HUDEP-2 (cell line): ENCODE measurements at regions not wholly inside any gene's neighbourhood (a gene's known extent, or its start where the extent isn't known, plus 50 kb on each side); places are given as distances from the start of the nearest gene placed in this dataset.
"Not testable (repeated sequence)": the region's sequence is repeated elsewhere in the genome, so short reads cannot be mapped to it uniquely, and the experiment has no call there.

ENCODE experiments used
- DNase-seq, 76 experiments: peaks; one replicate each; lab custom pipeline; 2025; ENCODE audit not compliant: unreplicated experiment in 76 of 76; lab: John Stamatoyannopoulos, UW

DNA sequence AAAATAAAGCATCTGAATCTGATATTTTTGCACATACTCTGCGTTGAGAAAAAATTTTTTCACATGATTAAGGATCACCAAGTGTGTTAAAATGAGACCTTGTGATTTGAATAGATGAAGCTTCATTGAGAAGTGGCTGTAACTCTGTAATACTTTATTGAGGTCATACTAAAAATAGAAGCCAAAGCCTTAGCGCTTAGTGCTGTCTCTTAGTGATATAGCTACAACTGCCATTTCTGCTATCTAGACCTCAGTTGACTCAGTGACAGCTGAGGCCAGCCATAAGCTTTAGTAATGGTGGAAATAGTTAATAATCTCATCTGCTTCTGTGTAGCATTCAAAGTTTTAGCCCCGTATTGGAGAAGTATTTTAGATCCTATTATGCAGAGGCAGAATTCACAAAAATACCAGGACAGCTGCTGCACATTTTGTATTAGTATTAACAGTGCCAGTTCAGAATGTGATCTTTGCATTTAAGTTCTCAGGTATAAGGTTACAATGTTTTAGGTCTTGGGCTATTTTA is 107.4 kb upstream of the SGCD start:
- DNase-seq = no peak

DNA sequence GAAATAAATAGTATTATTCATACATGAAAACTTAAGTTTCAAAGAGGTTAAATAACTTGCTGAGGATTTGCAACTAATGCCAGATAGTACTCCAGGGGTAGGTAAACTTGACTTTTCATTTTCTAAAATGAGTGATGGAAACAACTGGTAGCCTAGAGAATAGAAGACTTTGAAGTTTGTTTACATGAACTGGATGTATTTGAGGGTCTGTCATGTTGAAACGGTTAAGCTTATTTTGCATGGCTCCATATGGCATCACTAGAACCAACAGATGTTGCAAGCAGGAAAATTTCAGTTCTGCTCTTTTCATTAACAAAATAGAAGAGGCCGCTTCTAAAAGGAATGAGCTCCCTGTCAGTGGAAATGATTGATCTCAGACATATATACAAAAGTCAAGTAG is 105.1 kb upstream of the SGCD start:
- no peak for DNase-seq

DNA sequence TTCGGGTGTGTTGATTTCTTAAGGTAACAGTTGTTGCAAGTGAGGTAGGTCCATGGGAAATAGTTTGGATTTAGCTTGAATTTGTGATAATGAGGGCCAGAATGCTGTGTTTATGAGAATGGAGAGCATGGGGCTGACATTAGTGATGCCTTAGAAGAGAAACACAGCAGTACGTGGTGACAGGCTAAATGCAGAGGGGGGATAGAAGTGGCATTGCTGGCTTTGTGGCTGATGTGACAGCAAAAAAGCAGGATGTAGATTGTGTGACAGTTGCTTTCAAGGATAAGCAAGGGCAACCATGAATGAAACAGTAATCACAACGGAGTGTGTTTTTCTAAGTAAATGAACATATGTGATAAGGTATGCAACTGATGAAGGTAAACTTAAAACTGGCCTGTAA is 103.4 kb upstream of the SGCD start:
- DNase-seq = no peak

DNA sequence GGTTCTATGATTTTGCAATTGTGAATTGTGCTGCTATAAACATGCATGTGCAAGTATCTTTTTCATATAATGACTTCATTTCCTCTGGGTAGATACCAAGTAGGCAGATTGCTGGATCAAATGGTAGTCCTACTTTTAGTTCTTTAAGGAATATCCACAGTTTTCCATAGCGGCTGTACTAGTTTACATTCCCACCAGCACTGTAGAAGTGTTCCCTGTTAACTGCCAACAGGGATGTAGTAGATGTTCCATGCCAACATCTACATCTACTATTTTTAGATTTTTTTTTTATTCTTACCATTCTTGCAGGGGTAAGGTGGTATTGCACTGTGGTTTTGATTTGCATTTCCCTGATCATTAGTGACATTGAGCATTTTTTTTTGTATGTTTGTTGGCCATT is 100.5 kb upstream of the SGCD start:
- not testable (repeated sequence) for DNase-seq

DNA sequence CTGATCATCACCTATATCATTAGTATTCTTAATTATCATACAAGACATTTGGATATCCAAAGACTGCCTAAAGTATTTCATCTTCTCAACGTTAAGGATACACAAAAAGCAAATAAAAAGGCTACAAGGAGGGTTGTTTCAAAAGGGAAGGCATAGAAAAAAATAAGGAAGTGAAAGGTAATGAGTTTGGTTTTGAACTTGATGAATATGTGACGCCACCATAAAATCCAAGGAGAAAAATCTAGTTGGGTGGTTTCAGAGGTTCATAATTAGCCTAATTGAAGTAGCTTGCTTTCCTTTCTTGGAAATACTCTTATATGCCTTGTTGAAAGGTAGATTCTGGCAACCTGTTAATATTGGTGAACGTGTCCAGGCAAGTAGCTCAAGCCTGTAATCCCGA is 96.1 kb upstream of the SGCD start:
- no peak for DNase-seq

DNA sequence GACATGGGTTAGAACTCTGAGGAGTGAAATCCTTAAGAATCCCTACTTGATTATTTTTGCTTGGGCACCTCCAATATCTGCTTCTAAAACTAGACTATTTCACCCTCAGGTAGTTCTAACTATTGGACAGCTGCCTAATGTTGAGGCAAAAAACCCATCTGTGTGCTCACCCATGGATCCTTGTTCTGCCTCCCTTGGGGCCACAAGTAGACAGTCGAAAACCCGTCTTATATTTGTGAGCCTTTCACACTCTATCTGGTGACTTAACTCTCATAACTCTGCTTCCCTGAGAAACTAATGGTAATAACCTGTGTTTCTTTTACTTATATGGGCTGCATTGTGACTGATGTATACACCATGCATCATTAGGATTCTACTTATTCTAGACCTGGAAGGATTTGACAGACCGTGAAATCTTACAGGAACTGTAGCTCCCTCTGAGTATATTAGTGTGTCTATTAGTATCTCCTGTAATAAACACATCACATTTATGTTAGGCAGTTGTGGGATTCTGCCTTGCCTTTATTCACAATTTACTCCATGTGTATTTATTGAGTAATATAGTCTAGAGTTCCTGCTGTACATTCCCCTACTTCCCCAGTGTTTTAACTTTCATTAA is 94.6 kb upstream of the SGCD start:
- no peak for DNase-seq

DNA sequence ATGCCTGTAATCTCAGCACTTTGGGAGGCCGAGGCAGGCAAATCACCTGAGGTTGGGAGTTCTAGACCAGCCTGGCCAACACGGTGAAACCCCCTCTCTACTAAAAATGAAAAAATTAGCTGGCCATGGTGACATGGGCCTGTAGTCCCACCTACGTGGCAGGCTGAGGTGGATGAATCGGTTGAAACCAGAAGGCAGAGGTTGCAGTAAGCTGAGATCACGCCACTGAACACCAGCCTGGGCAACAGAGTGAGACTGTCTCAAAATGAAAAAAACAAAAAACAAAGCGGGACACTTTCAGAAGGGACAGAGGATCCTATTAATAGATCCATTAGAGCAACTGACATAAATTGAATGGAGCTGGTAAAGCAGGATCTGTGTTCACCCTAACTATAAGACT is 89.6 kb upstream of the SGCD start:
- no peak for DNase-seq

DNA sequence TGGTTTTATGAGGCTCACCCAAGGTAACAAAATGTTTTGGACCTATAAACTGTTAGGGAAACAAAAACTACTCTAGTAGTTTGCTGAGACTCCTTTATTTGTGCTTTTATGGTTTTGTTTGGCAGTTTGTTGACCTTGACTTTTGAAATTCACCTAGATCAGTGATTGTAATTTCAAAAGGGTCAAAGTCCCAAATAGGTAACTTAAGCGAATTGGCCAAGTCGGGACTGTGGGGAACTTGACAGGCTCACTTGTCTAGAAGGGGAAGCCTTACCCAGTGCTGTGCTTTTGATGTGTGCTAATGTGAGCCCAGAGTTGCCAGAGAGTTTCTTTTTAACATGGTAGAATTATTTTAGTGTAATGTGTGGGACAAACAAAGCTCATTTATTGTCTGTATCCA is 87.2 kb upstream of the SGCD start:
- DNase-seq = no peak

DNA sequence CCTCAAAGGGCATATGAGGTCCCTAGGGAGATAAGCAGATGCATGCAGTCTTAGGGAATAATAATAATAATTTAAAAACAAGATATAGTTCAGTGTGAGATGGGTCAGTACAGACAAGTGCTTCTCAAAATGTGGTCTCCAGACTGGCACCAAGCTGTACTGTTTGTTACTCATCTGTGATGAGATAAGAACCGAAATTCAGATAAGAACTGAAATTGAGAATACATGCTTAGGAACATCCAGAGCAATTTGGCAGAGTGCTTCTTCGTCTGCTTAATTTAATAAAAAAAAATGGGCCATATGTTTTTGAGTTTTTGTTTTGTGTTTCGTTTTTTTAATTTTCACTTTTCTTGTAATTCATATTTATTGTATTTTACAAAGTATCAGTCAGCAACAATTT is 86.5 kb upstream of the SGCD start:
- no peak for DNase-seq

DNA sequence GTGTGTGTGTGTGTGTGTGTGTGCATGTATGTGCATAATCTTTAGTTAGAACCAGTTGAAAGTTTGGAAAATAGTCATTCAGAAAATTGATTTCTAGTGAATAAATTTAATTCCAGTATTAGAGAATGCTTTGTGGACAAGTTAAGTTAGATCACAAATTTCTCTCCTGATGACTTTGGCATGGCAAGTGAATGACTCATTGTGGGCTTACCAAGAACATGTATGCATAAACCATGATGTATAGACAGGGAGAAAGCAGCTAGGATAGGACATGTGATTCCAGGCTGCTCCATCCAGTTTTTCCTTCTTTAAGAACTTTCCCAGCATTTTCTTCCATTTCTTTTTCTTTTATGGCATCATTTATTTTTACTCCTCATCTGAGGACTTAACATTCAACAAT is 85.7 kb upstream of the SGCD start:
- no peak for DNase-seq

DNA sequence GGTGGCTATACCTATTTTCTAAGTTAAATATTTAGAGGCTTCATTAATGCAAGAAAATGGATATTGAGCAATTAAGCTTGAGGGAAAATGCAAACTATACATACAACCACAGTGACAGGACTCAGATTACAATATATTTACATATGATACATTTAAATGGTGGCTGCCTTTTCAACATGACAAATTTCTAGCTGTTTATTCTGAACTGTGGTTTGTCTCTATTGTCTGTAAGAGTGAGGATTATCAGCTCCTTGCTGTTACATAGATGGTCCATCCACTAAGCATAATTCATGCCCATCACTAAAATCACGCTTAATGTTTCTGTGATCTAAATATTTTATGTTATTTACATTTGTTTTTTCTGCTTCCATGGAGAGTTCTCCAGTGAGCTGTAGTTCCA is 81.1 kb upstream of the SGCD start:
- DNase-seq = no peak

DNA sequence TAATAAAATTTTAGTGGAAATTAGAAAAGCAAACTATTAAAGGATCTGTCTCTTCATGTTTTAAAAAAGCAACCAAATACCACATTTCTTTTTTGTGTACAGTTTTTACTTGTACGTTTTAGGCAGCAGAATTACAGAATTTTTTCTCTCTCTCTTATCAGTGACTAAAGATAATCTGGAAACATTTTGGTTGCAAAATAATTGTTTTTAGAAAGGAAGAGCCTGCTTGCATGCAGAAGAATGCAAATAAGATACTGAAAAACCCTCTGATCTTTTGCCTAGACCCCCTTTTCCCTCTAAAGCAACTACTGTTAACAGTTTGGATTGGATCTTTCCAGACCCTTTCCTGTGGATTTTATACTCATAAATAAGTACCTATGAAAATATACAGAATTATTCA is 75.9 kb upstream of the SGCD start:
- DNase-seq = no peak

DNA sequence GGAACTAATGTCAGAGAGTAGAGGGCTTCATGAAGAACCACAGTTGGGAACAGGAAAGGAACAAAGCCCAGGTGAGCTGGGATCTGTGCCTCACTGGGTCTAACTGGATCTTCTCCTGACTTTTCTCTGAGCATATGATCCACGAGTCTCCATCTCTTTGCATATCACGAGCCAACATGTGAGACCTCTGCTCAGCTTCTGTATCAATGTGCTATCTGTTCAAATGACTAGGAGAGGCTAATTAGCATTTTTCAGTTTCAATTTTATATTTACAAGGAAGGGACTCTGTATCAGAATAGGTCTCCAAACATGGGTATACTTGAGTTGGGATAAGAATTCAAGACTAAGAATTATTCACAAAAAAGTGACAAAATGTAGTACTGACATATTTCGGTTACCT is 73.8 kb upstream of the SGCD start:
- DNase-seq = no peak

DNA sequence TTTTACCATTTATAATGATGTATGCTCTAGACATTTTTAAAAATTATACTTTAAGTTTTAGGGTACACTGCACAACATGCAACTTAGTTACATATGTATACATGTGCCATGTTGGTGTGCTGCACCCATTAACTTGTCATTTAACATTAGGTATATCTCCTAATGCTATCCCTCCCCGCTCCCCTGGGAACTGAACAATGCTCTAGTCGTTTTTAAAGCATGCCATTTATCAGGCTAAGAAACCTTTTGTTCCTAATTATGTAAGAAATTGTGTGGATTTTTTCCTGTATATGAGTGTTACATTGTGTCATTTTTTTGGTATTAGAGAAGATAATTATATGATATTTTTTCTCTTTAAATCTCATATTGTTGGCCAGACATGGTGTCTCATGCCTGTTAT is 72.8 kb upstream of the SGCD start:
- DNase-seq = no peak

DNA sequence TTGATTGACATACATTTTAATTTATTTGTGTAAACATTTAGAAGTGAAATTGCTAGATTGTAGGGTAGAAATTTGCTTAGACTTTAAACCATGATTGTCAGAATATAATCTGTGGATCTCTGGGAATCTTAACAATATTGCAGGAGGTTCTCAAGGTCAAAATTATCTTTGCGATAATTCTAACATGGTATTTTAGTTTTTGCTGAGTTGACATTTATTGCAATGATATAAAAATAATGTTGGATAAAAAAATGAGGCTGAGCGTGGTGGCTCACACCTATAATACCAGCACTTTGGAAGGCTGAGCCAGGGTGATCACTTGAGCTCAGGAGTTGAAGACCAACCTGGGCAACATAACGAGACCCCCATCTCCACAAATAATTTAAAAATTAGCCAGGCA is 70.3 kb upstream of the SGCD start:
- no peak for DNase-seq

DNA sequence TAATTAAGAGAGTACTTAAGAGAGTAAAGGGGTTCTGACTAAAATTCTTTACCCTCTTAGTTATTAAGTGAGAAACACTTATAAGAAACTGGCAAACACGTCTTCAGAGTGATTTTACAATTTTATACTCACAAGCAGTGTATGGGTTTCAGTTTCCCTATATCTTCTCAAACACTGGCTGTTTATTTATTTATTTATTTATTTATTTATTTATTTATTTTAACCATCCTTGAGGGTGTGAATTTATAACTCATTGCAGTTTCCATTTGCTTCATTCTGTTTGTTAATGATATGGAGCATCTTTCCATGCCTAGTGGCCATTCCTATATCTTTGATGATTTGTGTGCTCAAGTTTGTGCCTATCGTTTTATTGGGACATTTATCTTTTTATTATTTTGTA is 68.0 kb upstream of the SGCD start:
- no peak for DNase-seq

DNA sequence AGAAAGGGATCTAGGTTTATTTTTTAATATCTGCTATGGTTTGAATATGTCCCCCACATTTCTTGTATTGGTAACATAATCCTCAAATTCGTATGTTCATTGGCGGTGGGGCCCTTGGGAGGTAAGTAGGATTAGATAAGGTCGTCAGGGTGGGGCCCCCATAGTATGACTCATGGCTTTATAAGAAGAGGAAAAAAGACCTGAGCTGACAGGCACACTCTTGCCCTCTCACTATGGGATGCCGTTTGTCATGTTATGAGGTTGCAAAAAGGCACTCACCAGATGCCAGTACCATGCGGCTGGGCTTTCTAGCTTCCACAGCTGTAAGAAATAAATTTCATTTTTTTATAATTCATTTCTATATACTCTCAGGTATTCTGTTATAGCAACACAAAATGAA is 67.3 kb upstream of the SGCD start:
- peak in 5 of 76 experiments; percentile 0 to 6 (median 1) for DNase-seq

DNA sequence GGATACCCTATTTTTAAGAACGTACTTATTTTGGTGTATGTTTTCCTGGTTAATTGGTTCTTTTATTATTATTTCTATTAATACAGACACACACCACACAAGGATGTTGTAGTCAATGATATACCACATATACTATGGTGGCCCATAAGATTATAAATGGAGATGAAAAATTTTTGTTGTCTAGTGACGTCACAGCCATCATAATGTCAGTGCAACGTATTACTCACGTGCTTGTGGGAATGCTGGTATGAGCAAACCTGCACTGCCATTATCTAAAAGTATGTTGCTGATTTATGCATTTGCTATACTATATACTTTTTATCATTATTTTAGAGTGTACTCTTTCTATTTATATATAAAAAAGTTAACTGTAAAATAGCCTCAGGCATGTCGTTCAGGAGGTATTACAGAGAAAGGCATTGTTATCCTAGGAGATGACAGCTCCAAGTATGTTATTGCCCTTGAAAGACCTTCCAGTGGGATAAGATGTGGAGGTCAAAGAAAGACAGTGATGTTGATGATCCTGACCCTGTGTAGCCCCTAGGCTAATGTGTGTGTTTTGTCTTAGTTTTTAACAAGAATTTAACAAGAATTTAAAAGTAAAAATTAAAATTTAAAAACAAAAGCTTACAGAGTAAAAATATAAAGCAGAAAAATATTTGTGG is 65.6 kb upstream of the SGCD start:
- no peak for DNase-seq

DNA sequence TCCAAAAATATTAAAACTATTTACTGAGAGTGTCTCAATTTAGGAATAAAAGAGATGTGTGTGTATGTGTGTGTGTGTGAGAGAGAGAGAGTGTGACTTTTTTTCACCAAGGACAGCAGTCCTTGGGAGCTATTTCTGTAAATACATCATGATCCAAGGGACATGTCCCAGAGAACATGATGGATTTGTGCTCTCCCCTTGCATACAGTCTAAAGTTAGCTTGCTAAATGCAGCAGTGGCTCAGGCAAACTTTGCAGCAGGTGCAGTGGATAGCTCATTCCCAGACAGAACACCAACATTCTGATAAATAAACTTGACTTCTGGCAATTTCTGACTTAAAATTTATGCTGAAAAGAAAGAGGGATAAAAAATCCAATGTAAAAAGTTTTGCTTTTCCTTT is 55.4 kb upstream of the SGCD start:
- DNase-seq = no peak

DNA sequence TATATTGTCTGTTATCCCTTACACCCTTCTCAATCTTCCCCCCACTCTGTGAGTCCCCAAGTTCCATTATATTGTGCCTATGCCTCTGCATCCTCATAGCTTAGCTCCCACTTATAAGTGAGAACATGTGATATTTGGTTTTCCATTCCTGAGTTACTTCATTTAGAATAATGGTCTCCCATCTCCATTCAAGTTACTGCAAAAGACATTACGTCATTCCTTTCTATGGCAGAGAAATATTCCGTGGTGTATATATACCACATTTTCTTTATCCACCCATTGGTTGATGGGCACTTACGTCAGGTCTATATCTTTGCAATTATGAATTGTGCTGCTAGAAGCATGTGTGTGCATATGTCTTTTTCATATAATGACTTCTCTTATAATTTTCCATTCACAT is 54.8 kb upstream of the SGCD start:
- DNase-seq = no peak

DNA sequence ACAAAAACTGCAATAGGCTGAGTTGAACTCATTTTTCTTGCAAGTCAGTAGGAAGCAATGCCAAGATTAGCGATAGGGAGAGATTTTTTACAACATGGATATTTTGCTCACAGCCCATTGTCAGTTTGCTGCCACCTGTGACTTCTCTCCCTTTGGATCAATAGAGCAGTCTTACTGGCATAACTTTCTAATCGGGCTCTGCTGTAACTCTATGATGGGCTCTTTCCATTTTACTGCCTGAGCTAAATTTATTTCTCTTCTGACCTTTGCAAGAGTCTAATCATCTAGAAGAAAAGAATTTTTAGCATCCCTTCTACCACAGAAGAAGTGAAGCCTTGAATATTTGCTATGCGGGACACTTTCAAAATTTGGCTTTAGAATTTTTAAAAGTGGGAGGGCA is 53.6 kb upstream of the SGCD start:
- DNase-seq = no peak

DNA sequence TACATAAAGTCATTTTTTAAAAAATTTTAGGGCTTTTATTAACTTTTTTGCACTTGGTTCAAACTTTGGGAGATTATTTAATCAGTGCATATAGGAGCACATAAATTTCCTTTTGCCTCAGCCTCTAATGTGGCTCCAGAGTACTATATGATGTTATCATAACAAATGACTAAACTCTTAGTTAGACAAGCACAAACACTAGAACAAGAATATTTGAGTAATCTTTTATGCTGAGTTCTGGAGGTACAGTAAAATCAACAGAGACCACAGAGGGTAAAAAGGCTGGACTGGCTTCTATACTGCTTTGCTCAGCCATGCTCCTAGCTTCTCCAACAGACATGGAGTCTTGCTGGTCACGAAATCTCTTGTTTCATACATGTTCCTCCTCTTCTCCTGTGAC is 52.5 kb upstream of the SGCD start:
- no peak for DNase-seq
